T47D (cell line): ENCODE measurements at regions not wholly inside any gene's neighbourhood (a gene's known extent, or its start where the extent isn't known, plus 50 kb on each side); places are given as distances from the start of the nearest gene placed in this dataset.
A peak's percentile ranks its signal among the peaks of the same experiment; 100 is the strongest.

Experiments
- DNase-seq, 2 experiments: peaks; one replicate each; pipeline versions ENCODE4 v3.0.0 to v3.0.0-alpha.2; 2011 to 2012; ENCODE audit warnings: low read depth in 1 of 2, low spot score in 1 of 2
- JUND ChIP-seq: IDR thresholded peaks from 2 replicates; pipeline ENCODE4 v1.6.1; 2012; ENCODE audit warnings: low read depth
- in situ Hi-C: cut with HindIII; loops from 2 replicates; pipeline ENCODE4 v1.10.0; 2016; ENCODE audit warnings: low sequenced_read_pairs, low pct_unique_long_range_greater_than_20kb

DNA sequence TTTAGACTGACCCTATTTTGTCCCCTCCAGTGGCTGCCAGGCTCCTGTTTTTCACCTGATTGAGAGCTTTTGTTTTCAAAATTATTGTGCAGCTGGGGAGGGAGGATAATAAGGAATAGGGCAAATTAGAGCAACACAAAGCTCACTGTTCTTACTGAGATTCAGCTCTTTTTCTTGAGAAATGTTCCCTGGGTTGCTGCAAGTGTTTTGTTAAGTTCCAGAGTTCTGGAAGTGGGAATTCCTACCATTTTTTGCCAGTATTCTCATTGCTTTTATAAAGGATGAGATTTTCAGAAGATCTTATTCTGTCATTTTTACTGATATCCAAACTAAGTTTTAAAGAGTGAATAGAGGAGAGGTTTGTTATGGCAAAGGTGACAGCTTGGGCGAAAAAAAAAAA, 417.7 kb downstream of the SIPA1L2 start:
- no peak for DNase-seq
- in situ Hi-C loops: no loop called here
- TF ChIP-seq JUND: no peak

DNA sequence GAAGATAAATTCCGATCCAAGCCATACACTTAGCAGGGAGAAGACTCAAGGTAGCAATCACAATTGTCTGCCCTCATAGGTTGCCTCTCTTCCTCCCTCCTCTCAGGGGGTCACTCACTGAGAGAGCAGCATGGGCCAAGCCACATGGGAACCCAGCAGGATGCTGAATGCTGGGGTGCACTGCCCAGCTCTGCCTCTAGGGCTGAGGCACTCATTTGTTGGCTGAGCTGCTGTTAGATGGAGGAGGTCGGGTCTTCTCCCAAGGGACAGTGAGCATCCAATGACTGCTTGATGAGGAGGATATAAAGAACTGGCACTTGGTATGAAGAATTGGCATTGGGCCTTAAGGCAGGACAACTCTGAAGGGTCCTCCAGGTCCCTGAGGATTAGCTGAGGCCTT, 418.8 kb downstream of the SIPA1L2 start:
- in situ Hi-C loops: no loop called here
- no peak for DNase-seq
- no peak for TF ChIP-seq JUND

DNA sequence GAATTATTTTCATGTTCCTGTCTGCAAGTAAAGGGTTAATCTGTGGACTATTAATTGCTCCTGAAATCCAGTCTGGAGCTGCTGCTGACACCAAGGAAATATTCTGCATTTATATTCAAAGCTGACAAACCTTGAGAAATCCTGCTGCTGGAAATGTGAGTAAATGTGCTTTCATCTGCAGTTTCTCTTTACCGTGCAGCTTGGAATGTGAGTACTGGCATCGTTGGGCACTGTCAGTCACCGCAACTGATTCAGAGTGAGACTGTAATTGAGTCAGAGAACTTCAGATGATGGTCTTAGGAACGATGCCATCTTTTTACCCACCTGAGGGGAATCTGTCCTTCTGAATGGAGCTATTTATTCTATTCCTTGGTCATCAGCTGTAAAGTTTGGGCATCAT, 420.6 kb downstream of the SIPA1L2 start:
- in situ Hi-C loops: no loop called here

DNA sequence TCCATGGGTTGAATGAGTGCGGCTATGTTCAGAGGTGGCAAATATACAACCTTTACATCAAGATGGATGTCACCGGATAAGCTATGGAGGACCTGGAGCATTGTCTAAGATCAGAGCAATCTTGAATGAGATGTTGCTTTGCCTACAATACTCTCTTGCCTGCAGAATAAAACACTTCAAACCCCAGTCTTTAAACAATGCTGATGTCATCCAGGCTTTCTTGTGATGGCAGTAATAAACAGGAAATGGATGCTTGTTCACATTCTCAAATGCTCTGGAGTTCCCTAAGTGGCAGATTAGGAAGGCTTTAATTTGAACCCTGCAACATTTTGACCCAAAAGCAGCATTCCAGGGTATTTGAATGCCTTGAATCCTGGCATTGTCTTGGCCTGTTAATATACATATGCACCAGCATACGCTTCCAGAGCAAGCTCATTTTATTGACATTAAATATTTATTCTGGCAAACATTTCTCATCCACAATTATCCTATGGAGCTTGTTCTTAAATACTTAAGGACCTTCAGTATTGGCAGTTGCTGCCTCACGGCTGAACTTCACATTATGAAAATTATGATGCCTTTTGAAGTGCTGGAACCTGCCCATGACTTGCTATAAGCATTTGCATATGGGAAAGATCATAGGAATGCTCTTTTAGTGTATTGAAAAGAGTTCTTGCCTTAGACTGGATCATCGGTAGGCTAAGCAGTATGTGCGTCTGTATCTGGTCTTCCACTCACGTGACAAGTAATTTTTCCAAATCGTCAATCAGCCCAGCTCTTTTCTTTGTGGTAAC, 422.7 kb downstream of the SIPA1L2 start:
- peak in 1 of 2 experiments; percentile 57 for DNase-seq
- in situ Hi-C loops: no loop called here
- TF ChIP-seq JUND: no peak

More for the DNA sequence above, 420.6 kb downstream of the SIPA1L2 start:
- TF ChIP-seq JUND: no peak
- DNase-seq: no peak

DNA sequence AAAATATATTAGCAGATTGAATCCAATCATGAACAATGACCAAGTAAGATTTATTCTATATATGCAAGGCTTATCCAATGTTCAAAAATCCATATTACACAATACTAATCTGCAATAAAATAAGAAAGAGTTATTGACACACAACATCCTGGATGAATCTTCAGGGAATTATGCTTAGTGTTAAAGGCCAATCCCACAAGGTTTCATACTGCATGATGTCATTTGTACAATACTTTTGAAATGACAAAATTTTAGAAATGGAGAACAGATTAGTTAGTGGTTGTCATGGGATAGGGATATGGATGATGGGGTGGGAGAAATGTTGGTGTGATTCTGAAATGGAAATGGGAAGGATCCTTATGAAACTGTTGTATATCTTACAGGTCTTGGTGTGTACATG, 425.7 kb downstream of the SIPA1L2 start:
- no peak for TF ChIP-seq JUND
- in situ Hi-C loops: no loop called here
- DNase-seq: no peak

DNA sequence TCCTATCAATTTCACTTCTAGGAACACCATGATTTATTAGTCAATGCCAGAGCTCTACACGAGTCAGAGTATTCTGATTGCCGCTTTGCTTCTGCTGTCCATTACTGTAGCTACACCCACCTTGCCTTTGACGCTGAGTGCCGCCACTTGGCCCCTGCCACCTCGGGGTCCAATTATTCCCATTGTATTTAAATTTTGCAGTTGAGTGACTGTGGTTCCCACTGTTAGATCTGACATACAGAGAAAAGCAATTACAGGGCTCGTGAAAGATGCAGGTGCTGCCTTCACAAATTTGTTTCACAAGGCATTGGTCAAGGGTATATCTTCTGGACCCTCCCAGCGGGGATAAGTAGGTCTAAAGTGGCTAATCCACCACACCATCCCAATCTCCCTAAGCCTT, 428.9 kb downstream of the SIPA1L2 start:
- no peak for DNase-seq
- no peak for TF ChIP-seq JUND
- in situ Hi-C loops: no loop called here

DNA sequence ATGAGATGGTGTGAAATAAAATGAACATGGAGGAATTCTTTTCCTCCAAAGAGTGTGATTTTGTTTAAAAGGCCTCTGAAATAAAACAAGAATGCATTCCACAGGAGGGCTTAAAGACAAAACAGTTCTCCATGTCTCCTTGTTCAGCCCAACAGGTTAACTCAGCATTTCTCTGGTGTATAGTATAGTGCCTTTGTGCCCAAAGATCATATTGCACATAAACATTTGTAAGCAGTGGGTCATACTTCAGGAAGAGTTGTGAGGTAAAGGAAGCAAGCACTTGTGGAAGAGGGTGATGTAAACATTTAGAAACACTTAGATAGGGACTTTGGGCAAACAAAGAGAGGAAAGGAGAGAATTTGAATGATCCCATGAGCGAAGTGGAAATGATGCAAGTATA, 433.9 kb downstream of the SIPA1L2 start:
- in situ Hi-C loops: no loop called here
- no peak for DNase-seq

DNA sequence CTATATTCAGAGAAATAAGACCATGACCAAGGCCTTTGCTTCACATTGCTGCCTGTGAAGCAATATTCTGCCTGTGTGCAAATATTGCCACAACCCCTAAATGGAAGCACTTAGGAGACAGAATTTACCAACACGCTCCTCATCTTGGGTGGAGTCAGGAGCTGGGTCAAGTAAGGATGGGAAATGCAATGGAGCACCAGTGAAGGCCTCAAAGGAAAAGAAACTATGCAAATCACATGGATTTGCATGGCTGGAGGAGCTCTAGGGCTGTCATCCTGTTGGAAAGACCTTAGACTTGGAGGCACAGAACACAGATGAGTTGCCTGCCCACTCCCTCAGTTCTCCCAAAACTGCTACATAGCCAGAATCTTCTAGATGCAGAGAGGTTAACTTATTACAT, 435.5 kb downstream of the SIPA1L2 start:
- no peak for DNase-seq
- TF ChIP-seq JUND: no peak
- in situ Hi-C loops: no loop called here

More for the DNA sequence above, 433.9 kb downstream of the SIPA1L2 start:
- TF ChIP-seq JUND: no peak

DNA sequence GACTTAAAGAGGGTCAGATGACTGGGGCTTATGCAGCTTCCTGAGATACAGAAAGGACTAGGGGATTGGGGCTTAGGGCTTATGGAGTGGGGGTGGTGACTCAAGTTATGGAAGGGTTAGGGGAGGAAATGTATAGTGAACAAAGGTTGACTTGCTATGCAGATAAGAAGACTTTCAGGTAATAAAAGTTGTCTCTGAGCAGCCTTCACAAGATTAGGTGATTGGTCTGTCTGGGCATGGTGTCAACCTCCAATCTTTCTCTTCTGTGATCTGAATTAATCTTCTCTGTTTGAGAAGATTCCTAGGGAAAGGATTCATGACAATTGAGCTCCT, 436.5 kb downstream of the SIPA1L2 start:
- no peak for TF ChIP-seq JUND
- no peak for DNase-seq
- in situ Hi-C loops: no loop called here

DNA sequence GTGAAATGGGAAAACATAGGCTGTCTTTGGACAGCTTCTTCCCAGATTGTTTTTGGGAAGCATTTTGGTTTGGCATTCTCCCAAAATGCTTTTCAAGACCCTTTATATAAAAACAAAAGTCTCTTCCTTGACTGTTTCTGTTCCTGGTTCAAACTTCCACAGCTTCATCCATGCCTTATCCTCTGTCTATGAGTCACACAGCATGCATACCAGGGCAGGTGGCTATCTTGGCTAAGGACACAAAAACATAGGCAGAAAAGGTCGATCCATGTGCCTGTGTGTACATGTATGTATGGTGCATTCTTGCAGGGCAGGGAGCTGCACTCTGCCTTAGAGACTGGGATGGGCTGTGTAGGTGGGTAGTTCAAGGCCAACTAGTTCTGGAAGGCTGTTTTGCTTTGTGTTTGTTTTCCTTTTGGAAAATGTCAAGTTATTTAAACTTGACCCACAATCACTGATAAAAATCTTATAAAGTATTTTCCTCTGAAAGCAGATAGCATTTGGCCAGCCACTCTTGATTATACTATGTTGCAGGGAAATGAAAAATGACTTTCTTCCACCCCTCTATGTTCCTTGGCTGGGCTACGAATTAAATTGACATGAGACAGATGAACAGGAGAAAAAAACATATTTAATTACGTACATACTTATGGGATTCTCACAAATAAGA, 437.0 kb downstream of the SIPA1L2 start:
- TF ChIP-seq JUND: no peak
- DNase-seq: no peak
- in situ Hi-C loops: no loop called here

DNA sequence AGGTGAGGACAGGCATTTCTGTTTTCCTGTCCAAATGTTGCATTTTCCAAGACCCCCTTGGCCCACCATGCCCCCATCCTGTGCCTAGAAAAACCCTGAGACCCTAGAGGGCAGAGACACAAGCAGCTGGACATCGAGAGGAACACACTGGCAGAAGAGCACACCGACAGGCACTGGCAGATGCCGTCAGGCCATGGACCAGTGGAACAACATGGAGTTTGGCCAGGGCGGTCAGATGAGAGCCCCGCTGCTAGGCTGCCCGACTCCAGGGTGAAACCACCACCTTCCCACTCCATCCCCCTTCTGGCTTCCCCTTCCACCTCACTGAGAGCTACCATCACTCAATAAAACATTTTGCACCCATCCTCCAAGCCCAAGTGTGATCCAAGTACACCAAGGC, 438.4 kb downstream of the SIPA1L2 start:
- no peak for TF ChIP-seq JUND
- DNase-seq: no peak
- in situ Hi-C loops: no loop called here

DNA sequence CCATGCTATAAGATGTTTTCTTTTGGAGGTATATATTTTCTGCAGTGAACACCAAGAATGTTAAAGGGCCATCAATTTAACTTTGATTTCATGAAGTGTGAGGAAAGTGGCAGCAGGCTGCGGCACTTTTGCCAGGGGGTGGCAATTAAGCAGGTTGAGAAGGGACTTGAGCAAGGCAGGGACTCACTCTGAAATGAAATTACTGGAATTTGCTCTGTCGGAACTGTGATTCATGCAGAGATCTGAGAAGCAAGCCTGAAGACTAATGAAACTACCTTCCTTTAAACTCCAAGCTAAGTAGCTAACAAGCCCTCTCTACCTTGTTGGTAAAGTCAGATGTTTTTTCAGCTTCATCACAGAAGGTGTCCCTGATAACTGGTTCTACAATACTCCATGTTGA, 441.6 kb downstream of the SIPA1L2 start:
- no peak for TF ChIP-seq JUND
- DNase-seq: no peak
- in situ Hi-C loops: no loop called here

DNA sequence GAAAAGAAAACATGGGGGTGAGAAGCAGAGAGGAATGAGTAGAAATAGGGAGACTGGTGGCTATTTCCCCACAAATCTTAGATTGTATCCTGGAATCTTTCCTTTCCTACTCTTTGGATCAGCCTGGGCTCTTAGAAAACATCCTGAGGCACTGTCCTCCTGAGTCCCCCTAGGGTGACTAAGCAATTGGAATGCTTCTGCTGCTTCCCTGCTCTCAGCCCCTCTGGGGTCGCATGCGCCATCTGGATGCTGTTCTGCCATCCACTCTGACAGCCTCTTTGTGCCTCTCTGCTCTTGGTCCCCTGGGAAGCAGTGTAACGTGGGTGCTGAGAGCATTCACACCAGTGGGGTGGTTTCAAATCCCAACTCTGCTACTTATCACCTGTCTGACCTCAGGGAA, 443.0 kb downstream of the SIPA1L2 start:
- in situ Hi-C loops: no loop called here
- TF ChIP-seq JUND: no peak
- DNase-seq: no peak
